ENCODE measurements at regions not wholly inside any gene's neighbourhood (a gene's known extent, or its start where the extent isn't known, plus 50 kb on each side); places are given as distances from the start of the nearest gene placed in this dataset.

GRCh38 chr10:71039551-71039950 lies 151.2 kb upstream of the PCBD1 start:
- no peak for DNase-seq (ENCODE audit: extremely low spot score, insufficient read length, low read depth)
- FAIRE-seq, result no peak

GRCh38 chr10:71040343-71040742 lies 152.0 kb upstream of the PCBD1 start:
- DNase-seq (ENCODE audit: extremely low spot score, insufficient read length, low read depth), result no peak
- no peak for FAIRE-seq

GRCh38 chr10:71040846-71041605 lies 152.7 kb upstream of the PCBD1 start:
- DNase-seq (ENCODE audit: extremely low spot score, insufficient read length, low read depth) (no peak), FAIRE-seq (no peak)

- no peak for DNase-seq (ENCODE audit: extremely low spot score, insufficient read length, low read depth)
- no peak for FAIRE-seq
These were observed 153.9 kb upstream of the PCBD1 start for GRCh38 chr10:71042216-71042615.

- DNase-seq (ENCODE audit: extremely low spot score, insufficient read length, low read depth), result no peak
- FAIRE-seq, result no peak
These were observed 154.3 kb upstream of the PCBD1 start for GRCh38 chr10:71042699-71043098.

GRCh38 chr10:71043858-71044257 lies 155.5 kb upstream of the PCBD1 start:
- FAIRE-seq (no peak), DNase-seq (ENCODE audit: extremely low spot score, insufficient read length, low read depth) (no peak)

GRCh38 chr10:71044720-71045119 lies 156.4 kb upstream of the PCBD1 start:
- FAIRE-seq (no peak), DNase-seq (ENCODE audit: extremely low spot score, insufficient read length, low read depth) (no peak)

GRCh38 chr10:71045204-71045809 lies 156.9 kb upstream of the PCBD1 start:
- DNase-seq (ENCODE audit: extremely low spot score, insufficient read length, low read depth) (no peak), FAIRE-seq (no peak)

GRCh38 chr10:71045936-71046335 lies 157.6 kb upstream of the PCBD1 start:
- FAIRE-seq (no peak), DNase-seq (ENCODE audit: extremely low spot score, insufficient read length, low read depth) (no peak)

- no peak for DNase-seq (ENCODE audit: extremely low spot score, insufficient read length, low read depth)
- FAIRE-seq, result no peak
These were observed 158.4 kb upstream of the PCBD1 start for GRCh38 chr10:71046747-71047146.

- FAIRE-seq (no peak), DNase-seq (ENCODE audit: extremely low spot score, insufficient read length, low read depth) (no peak)
These were observed 160.7 kb upstream of the PCBD1 start for GRCh38 chr10:71048971-71049615.

GRCh38 chr10:71049994-71050393 lies 161.6 kb upstream of the PCBD1 start:
- FAIRE-seq, result no peak

GRCh38 chr10:71052076-71052660 lies 160.2 kb upstream of the UNC5B start:
- no peak for DNase-seq (ENCODE audit: extremely low spot score, insufficient read length, low read depth)
- FAIRE-seq, result no peak

More at GRCh38 chr10:71049994-71050393, 161.6 kb upstream of the PCBD1 start:
- DNase-seq (ENCODE audit: extremely low spot score, insufficient read length, low read depth), result no peak

- DNase-seq (ENCODE audit: extremely low spot score, insufficient read length, low read depth), result no peak
- FAIRE-seq, result no peak
These were observed 159.7 kb upstream of the UNC5B start for GRCh38 chr10:71052708-71053107.

- FAIRE-seq (no peak), DNase-seq (ENCODE audit: extremely low spot score, insufficient read length, low read depth) (no peak)
These were observed 159.0 kb upstream of the UNC5B start for GRCh38 chr10:71053169-71053895.

- FAIRE-seq (no peak), DNase-seq (ENCODE audit: extremely low spot score, insufficient read length, low read depth) (no peak)
These were observed 154.1 kb upstream of the UNC5B start for GRCh38 chr10:71058308-71058707.

- no peak for DNase-seq (ENCODE audit: extremely low spot score, insufficient read length, low read depth)
- FAIRE-seq, result no peak
These were observed 153.1 kb upstream of the UNC5B start for GRCh38 chr10:71059054-71059818.

- FAIRE-seq (no peak), DNase-seq (ENCODE audit: extremely low spot score, insufficient read length, low read depth) (no peak)
These were observed 152.4 kb upstream of the UNC5B start for GRCh38 chr10:71059943-71060342.
